ENCODE measurements at regions not wholly inside any gene's neighbourhood (a gene's known extent, or its start where the extent isn't known, plus 50 kb on each side); places are given as distances from the start of the nearest gene placed in this dataset.

DNA sequence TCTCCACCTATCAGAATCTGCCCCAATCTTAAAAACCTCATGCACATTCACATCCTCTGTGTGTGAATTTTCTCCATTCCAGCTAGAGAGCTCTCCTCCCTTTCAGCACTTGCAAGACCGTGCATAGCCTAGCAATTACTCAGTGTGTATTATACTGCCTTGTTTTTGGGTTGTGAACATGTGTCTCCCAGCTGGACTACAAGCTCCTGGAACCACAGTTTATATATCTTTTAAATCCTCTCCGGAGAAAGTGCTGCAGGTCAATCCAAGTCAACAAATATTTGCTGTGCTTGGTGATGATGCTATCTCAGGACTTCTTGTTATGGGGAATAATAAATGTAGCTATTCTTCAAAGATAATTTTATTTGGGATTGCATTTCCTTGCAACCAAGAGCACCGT, 58.2 kb upstream of the MEX3C start:
- TF ChIP-seq, protein P1, sequence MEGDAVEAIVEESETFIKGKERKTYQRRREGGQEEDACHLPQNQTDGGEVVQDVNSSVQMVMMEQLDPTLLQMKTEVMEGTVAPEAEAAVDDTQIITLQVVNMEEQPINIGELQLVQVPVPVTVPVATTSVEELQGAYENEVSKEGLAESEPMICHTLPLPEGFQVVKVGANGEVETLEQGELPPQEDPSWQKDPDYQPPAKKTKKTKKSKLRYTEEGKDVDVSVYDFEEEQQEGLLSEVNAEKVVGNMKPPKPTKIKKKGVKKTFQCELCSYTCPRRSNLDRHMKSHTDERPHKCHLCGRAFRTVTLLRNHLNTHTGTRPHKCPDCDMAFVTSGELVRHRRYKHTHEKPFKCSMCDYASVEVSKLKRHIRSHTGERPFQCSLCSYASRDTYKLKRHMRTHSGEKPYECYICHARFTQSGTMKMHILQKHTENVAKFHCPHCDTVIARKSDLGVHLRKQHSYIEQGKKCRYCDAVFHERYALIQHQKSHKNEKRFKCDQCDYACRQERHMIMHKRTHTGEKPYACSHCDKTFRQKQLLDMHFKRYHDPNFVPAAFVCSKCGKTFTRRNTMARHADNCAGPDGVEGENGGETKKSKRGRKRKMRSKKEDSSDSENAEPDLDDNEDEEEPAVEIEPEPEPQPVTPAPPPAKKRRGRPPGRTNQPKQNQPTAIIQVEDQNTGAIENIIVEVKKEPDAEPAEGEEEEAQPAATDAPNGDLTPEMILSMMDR (IDR thresholded peaks at IDR 0.05) = no peak
- no peak for TF ChIP-seq POLR2A (IDR thresholded peaks at IDR 0.05)

All from body of pancreas (tissue), 4 donors.